GM06990 (cell line): ENCODE measurements at regions not wholly inside any gene's neighbourhood (a gene's known extent, or its start where the extent isn't known, plus 50 kb on each side); places are given as distances from the start of the nearest gene placed in this dataset.

Experiments used
- DNase-seq: peaks from one replicate; pipeline ENCODE4 v3.0.0-alpha.2; 2011; ENCODE audit not compliant: insufficient read length; ENCODE audit errors: extremely low read depth
- H3K27me3 ChIP-seq: replicated peaks from 2 replicates; pipeline ENCODE4 v1.6.0; 2011; ENCODE audit warnings: low read length; ENCODE audit not compliant: control insufficient read depth, insufficient read depth
- H3K36me3 ChIP-seq: 2 replicates; pipeline ENCODE4 v1.5.1; 2011; ENCODE audit warnings: low read length; ENCODE audit not compliant: control insufficient read depth, insufficient read depth
- H3K4me3 ChIP-seq: replicated peaks from 2 replicates; pipeline ENCODE4 v1.5.1; 2011; ENCODE audit warnings: low read depth, mild to moderate bottlenecking, control low read depth, low read length
- TF ChIP-seq, protein P1 (sequence below): IDR thresholded peaks from 2 replicates; pipeline ENCODE4 v1.5.1; 2011; ENCODE audit warnings: low read length, control low read depth, mild to moderate bottlenecking, inconsistent platforms; ENCODE audit not compliant: insufficient read depth, poor library complexity, severe bottlenecking

DNA sequence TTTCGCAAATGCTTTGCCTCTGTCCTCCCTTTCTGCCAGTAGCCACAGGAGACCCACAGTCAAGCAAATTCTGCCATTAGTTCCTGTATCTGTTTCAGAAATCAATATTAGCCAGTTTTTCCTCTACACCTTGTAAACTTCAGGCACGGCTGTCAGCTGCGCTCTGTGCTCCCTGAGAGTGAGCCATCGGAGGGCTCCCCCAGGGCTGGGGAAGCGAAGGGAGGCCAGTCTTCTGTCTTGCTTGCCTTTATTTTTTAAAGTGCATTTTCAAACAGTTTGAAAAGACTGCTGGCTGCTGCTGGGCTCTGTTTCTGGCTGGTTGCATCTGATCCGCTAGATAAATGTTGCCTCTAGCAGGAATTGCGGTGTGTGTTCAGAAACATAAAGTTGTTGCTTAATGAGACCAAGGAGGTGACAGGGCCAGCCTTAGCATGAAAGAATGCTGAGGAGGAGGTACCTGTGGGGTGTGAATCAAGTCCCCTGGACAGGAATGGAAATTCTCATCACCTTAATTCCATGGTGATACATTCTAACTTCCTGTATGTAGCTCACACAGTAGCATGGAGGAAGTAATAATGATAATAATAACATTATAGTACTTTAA is 421.7 kb upstream of the KIF2A start:
- no peaks in the 10 kb centered on the region for H3K36me3 ChIP-seq
- TF ChIP-seq, protein P1, sequence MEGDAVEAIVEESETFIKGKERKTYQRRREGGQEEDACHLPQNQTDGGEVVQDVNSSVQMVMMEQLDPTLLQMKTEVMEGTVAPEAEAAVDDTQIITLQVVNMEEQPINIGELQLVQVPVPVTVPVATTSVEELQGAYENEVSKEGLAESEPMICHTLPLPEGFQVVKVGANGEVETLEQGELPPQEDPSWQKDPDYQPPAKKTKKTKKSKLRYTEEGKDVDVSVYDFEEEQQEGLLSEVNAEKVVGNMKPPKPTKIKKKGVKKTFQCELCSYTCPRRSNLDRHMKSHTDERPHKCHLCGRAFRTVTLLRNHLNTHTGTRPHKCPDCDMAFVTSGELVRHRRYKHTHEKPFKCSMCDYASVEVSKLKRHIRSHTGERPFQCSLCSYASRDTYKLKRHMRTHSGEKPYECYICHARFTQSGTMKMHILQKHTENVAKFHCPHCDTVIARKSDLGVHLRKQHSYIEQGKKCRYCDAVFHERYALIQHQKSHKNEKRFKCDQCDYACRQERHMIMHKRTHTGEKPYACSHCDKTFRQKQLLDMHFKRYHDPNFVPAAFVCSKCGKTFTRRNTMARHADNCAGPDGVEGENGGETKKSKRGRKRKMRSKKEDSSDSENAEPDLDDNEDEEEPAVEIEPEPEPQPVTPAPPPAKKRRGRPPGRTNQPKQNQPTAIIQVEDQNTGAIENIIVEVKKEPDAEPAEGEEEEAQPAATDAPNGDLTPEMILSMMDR = no peak
- no peaks in the 10 kb centered on the region for H3K27me3 ChIP-seq
- H3K4me3 ChIP-seq = no peak overlapping the region
- no peak for DNase-seq

DNA sequence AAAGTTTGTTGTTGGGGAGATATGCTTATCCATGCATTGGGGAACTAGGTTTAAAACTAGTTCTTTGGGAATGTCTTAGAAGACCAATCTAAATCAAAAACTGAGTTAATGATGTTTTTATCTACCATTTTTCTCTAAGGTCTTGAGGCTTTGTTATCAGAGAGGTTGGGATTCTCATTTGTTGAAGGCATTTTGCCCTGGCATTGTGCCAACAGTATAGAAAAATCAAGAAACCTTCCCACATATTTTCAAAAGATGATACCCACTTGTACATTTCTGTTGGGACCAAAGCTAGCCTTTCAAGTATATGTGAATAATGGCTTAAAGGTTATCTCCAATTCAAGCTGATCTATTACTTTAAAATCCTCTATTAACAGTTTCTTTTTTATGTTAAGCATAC is 419.8 kb upstream of the KIF2A start:
- DNase-seq = no peak
- no peaks in the 10 kb centered on the region for H3K27me3 ChIP-seq
- no peaks in the 10 kb centered on the region for H3K36me3 ChIP-seq
- TF ChIP-seq, protein P1 = no peak
- H3K4me3 ChIP-seq = no peak overlapping the region

DNA sequence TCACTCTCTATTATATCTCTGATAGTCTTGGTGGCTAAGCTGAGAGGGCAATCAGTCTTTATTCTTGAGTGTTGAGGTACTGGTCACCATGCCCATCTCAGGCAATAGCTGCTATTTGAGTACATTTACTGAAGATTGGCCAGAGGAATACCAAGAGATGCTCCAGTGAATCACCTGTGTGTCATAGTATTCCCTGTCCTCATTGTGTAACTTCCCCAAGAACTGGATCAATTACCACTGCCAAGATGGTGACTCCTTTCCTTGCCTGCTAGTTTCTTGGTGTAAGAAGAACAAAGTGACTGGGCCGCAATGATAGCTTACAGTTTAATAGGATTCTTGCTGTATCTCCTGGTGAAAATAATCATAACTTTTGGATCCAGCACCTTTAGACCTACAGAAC is 418.7 kb upstream of the KIF2A start:
- Histone ChIP-seq H3K27me3 (no peaks in the 10 kb centered on the region), H3K36me3 (no peaks in the 10 kb centered on the region), H3K4me3 (no peak overlapping the region)
- no peak for DNase-seq
- TF ChIP-seq, protein P1 = no peak

DNA sequence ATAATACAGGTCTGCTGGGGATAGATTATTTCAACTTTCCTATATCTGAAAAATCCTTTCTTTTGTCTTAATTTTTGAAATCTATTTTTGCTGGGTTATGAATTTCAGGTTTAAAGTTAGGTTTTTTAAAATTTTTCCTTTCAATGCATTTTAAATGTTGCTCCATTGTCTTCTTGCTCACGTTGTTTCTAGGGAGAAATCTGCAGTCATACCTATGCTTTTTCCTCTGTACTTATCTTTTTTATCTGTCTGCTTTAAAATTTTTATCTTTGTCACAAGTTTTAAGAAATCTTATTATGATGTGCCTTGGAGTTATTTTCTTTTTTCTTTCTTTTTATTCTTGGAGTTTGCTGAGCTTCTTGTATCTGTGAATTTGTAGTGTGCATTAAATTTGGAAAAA is 412.0 kb upstream of the KIF2A start:
- Histone ChIP-seq H3K27me3 (no peaks in the 10 kb centered on the region; the same call in 1 of the 2 replicates), H3K4me3 (no peak overlapping the region), H3K36me3 (no peaks in the 10 kb centered on the region)
- TF ChIP-seq, protein P1 = no peak
- no peak for DNase-seq

DNA sequence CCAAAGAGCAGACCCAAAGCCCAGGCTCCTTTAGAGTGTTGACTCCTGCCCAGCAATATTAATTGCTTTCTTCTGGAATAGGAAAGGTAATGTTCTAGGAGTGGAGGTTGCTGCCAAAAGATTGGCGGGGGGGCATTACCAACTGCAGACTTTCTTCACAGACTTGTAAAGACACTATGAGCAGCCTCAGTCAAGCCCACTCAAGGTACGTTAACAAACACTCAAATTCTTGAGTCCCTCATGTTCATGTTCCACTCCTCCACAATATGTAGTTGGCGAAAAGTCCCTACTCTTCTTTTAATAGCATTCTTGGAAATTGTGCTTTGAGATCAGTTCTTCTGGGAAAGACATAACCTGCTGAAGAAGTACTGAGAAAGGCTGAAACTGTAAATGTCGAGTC is 409.2 kb upstream of the KIF2A start:
- TF ChIP-seq, protein P1 = no peak
- no peak for DNase-seq
- Histone ChIP-seq H3K4me3 (no peak overlapping the region), H3K36me3 (no peaks in the 10 kb centered on the region), H3K27me3 (no peaks in the 10 kb centered on the region; the same call in 1 of the 2 replicates)

DNA sequence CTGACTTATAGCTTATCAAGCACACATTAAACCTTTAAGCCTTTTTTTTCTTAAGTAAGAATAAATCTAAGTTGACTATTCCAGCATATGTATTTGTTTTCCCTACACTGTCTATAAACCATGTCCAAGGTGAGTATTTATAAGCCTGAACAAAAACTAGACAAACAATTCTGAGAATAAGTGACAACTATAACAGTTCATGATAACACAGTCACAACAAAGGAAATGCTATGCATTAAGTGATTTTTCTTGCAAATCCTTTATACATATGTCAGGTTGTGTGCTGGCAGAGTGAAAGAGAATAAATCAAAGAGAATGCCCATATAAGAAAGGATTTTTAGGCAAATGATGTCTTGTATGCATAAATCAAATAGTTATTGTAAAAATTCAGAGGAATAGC is 408.8 kb upstream of the KIF2A start:
- Histone ChIP-seq H3K36me3 (no peaks in the 10 kb centered on the region), H3K4me3 (no peak overlapping the region), H3K27me3 (no peaks in the 10 kb centered on the region; the same call in 1 of the 2 replicates)
- TF ChIP-seq, protein P1 = no peak
- no peak for DNase-seq
